Midbrain (tissue), 1 donor: ENCODE measurements at regions not wholly inside any gene's neighbourhood (a gene's known extent, or its start where the extent isn't known, plus 50 kb on each side); places are given as distances from the start of the nearest gene placed in this dataset.

Experiments used
- DNase-seq: peaks from one replicate; lab custom pipeline; 2025; lab: John Stamatoyannopoulos, UW

DNA sequence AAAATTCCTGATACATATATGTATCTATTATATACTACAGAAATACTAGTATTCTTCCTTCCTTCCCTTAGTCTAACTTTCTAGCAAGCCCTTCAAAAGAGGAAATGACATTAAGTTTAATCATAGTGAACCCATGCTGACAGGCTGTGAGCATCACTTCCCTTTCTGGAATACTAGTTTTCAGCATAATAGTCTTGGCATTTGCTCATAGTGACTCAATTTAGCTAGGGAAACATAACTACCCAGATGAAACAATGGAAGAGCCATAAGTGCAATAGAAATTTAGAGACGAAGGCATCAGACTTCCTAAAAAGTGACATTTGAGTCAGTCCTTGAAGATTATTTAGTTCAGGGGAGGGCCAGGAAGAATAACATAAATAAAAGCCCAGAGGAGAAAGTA lies 184.5 kb upstream of the CRY1 start:
- no peak for DNase-seq

DNA sequence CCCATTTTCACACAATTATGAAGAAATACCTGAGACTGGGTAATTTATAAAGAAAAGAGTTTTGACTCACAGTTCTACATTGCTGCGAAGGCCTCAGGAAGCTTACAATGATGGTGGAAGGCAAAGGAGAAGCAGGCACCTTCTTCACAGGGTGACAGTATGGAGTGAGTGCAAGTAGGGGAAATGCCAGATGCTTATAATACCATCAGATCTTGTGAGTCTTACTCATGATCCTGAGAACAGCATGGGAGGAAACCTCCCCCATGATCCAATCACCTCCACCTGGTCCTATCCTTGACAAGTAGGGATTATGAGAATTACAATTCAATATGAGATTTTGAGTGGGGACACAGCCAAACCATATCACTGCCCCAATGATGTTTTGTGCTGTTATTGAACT lies 189.3 kb upstream of the CRY1 start:
- no peak for DNase-seq

- DNase-seq, result no peak
Observed at GRCh38 chr12:107283652-107284051, 190.3 kb upstream of the CRY1 start.

- DNase-seq, result no peak
Observed at GRCh38 chr12:107284692-107285091, 191.3 kb upstream of the CRY1 start.

- DNase-seq, result no peak
Observed at GRCh38 chr12:107287436-107288413, 194.4 kb upstream of the CRY1 start.

- no peak for DNase-seq
Observed at GRCh38 chr12:107288414-107289127, 195.2 kb upstream of the CRY1 start.

- no peak for DNase-seq
Observed at GRCh38 chr12:107291018-107291417, 197.7 kb upstream of the CRY1 start.

DNA sequence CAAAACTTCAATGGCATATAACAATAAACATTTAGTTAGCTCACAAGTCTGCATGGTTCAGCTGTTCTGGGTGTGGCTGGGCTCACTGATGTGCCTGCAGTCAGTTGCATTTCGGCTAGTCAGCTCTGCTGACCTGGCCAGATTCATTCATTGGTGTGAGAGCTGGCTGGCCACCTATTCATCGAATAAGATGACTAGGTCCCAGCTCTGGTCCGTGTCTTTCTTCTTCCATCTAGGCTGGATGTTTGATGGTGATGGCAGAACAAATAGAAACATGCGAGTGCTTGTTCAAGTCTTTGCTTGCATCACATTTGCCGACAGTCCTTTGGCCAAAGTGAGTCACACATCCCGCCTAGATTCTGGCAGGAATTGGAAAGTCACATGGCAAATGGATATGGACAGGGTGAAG lies 203.3 kb upstream of the CRY1 start:
- DNase-seq, result no peak

- no peak for DNase-seq
Observed at GRCh38 chr12:107302649-107303341, 209.4 kb upstream of the CRY1 start.

- DNase-seq, result no peak
Observed at GRCh38 chr12:107304588-107305532, 211.5 kb upstream of the CRY1 start.

DNA sequence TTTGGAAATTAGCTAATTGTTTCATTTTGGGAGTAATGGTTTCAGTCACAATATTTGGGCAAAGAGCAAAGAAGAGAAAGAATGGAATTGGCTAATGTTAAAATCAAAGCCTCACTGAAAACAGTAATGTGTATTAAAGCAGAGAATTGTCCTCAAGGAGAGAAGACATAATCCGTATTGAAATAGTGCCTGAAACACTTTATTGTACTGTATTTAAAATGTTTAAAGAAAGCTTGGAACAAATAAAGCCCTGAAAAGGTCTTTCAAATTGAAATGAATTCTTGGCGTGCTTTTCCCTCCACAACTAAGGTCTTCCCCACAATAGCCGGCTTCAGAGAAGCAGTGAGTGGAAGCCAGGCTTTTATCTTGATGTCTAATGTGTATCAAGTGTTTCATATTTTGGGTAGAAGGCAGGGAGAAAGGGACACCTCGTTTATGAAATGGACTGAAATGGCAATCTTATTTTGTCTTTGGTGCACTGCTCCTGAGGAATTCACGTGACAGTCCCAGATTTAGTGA lies 212.9 kb upstream of the CRY1 start:
- DNase-seq, result no peak

DNA sequence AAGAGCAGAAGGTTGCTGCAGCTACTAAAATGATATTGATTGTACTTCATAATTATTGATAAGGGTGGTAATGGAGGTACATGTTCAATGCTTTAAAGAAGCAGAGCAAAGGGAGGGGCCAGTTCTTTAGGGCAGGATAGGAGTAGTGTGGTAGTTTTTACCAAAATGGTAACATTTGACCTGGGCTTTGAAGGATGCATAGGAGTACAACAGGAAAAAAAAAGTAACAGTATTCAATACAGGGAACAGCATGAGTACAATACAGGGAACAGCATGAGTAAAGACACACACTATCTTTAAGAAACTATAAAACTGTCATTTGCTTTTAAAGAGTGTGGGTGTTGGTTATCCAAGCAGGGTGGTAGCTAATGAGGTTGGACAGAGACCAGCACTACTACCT lies 215.0 kb upstream of the CRY1 start:
- no peak for DNase-seq

DNA sequence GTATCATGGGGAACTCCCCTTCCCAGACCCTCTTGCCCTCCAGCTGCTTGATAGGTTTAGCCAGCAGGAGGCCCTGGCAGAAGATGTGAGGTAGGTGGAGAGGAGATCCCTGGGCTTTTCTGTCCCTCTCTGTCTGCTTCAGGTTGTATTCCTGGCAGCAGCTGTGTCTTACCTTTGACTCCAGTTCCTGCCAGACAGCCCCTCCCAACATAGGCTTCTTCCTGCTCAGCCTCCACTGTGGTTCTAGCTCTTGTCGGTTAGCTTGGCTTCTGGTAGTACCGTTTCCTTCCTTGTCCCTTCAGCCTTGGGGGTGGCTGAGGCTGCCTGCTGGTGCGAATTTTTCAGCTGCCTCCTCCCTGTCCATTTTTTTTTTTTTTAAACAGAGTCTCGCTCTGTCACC lies 215.7 kb upstream of the CRY1 start:
- DNase-seq, result no peak

GRCh38 chr12:107310621-107311020 lies 217.3 kb upstream of the CRY1 start:
- DNase-seq, result no peak

DNA sequence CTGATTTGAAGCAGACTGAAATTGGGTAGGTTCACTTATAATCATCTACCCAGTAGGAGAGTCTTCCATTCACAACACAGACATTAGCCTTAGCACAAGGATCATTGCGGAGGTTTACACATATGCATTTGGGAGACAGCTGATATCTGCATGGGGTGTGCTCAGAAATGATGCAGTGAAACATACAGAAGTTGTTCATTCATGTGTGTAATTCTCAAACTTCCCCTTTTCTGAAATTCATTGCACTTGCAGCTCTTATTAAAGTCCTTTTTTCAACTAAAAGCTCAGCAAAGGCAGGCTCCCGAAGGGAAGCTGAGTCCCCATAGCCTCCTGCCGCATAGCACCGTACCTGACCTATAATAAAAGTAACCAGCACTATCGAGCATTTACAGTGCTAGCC lies 218.3 kb upstream of the CRY1 start:
- no peak for DNase-seq

- DNase-seq, result peak; percentile 60
Observed at GRCh38 chr12:107317751-107318555, 224.6 kb upstream of the CRY1 start.

DNA sequence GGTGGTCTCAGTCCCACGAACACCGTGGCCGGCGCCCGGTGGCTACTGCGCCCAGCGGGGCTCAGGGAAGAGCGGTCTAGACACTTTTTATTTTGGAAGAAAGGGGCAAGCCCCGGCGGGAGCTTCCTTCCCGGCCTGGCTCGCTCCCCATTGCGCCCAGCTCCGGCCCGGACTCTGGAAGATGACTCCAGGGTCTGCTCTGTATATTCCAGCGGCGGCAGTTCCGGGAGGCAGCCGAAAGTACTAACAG lies 225.1 kb upstream of the CRY1 start:
- no peak for DNase-seq

GRCh38 chr12:107318806-107319532 lies 225.6 kb upstream of the CRY1 start:
- no peak for DNase-seq

GRCh38 chr12:107319533-107320032 lies 226.2 kb upstream of the CRY1 start:
- no peak for DNase-seq
